ENCODE measurements at regions not wholly inside any gene's neighbourhood (a gene's known extent, or its start where the extent isn't known, plus 50 kb on each side); places are given as distances from the start of the nearest gene placed in this dataset.
"Not testable (repeated sequence)": the region's sequence is repeated elsewhere in the genome, so short reads cannot be mapped to it uniquely, and the experiment has no call there.

DNA sequence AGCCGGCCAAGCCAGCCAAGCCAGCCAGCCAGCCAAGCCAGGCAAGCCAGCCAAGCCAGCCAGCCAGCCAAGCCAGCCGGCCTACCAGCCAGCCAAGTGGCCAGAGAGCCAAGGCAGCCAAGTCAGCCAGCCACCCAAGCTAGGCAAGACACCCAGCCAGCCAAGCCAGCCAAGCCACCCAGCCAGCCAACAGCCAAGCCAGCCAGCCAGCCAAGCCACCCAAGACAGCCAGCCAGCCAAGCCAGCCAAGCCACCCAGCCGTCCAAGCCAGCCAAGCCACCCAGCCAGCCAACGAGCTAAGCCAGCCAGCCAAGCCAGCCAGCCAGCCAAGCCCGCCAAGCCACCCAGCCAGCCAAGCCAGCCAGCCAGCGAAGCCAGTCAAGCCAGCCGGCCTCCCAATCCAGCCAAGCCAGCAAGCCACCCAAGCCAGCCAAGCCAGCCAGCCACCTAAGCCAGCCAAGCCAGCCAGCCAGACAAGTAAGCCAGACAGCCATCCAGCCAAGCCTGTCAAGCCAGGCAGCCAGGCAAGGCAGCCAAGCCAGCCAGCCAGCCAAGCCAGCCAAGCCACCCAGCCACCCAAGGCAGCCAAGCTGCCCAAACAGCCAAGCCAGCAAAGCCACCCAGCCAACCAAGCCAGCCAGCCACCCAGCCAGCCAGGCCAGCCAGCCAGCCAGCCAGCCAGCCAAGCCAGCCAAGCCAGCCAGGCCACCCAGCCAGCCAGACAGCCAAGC, 200.5 kb downstream of the GOLGA6L6 start:
- H3K9me3 ChIP-seq: peaks cover 34% of the 10 kb centered on the region

DNA sequence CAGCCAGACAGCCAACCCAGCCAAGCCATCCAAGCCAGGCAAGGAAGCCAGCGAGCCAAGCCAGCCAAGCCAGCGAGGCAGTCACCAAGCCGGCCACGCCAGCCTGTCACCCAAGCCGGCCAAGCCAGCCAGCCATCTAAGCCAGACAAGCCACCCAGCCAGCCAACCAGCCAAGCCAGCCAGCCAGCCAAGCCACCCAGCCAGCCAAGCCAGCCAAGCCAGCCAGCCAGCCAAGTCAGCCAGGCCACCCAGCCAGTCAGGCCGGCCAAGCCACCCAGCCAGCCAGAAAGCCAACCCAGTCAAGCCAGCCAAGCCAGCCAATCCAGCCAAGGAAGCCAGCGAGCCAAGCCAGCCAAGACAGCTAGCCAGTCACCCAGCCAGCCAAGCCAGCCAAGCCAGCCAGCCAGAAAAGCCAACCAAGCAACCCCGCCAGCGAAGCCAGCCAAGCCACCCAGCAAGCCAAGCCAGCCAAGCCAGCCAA, 201.2 kb downstream of the GOLGA6L6 start:
- Histone ChIP-seq H3K4me3 (no peak overlapping the region), H3K27me3 (no peaks in the 10 kb centered on the region), H3K36me3 (no peaks in the 10 kb centered on the region), H3K9me3 (peaks cover 31% of the 10 kb centered on the region)
- peak; percentile 63 for DNase-seq

More for the DNA sequence above, 200.5 kb downstream of the GOLGA6L6 start:
- Histone ChIP-seq H3K36me3 (no peaks in the 10 kb centered on the region), H3K4me3 (no peak overlapping the region), H3K27me3 (no peaks in the 10 kb centered on the region)
- DNase-seq: peak; percentile 54

DNA sequence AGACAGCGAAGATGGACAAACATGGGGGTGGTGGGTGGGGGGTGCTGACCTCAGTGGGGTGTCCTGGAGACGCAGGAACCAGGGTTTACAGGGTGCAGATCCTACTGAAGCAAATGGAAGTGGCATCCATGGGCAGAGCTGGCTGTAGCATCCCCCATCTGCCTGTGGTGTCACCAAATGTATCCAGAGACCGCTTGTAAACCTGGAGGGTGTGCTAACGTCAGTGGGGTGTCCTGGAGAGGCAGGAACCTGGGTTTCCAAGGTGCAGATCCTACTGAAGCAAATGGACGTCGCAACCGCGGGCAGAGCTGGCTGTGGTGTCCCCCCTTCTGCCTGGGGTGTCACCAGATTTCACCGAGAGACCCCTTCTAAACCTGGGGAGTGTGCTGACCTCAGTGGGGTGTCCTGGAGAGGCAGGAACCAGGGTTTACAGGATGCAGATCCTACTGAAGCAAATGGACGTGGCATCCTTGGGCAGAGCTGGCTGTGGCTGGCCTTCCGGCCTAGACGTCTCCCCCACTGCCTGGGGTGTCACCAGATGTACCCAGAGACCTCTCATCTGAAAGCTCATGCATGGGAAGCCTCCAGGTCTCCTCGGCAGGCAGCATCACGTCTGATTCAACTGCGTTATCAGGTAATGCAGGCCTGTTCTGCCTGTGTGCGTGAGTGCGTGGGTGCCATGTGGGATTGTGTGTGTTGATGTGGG, 202.4 kb downstream of the GOLGA6L6 start:
- not testable (repeated sequence) for H3K36me3 ChIP-seq, H3K4me3 ChIP-seq, H3K27me3 ChIP-seq, DNase-seq
- peaks cover 27% of the 10 kb centered on the region for H3K9me3 ChIP-seq

DNA sequence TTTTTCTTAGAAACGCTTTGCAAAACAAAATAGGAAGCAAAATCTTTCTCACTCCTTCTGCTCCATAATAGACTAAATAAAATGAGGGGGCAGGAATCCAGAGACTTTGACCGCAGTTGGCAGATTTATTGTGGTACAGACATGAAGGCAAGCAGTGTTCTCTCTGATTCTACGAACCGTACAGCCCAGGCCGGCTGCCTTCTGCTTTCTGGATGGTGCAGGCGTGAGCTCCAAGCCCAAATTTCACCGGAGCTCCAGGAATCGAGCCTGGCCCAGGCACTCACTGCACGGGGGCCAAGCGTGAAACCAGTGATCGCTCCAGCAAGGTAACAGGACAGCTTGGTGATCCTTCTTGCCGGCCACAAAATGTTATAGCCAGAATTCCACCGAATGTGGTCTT, 202.9 kb downstream of the GOLGA6L6 start:
- H3K36me3 ChIP-seq, DNase-seq, H3K4me3 ChIP-seq, H3K27me3 ChIP-seq: not testable (repeated sequence)
- peaks cover 21% of the 10 kb centered on the region for H3K9me3 ChIP-seq

DNA sequence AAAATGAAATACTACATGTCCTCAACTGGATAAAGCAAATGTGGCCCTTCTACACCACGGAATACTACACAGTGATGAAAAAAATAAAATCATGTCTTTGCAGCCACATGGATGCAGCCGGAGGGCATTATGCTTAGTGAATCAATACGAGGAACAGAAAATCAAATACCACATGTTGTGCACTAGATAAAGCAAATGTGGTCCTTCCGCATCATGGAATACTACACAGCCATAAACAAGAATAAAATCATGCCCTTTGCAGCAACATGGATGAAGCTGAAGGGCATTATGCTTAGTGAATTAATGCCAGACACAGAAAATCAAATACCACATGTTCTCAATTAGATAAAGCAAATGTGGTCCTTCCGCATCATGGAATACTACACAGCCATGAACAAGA, 204.4 kb downstream of the GOLGA6L6 start:
- not testable (repeated sequence) for H3K4me3 ChIP-seq, DNase-seq, H3K27me3 ChIP-seq, H3K36me3 ChIP-seq
- peaks cover 20% of the 10 kb centered on the region for H3K9me3 ChIP-seq

DNA sequence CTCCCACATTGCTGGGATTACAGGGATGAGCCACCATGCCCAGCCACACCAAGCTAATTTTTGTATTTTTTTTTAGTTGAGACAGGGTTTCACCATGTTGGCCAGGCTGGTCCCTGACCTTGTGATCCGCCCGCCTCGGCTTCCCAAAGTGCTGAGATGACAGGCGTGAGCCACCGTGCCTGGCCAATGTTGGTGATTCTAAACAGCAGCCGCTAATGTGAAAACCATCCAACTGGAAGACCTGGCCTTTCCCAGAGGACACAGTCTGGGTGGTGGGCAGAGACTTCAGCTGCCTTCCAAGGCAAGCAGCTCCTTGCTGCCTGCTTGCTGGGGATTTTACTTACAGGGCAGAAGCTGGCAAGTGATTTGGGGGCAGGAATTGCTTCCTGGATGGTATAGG, 207.1 kb downstream of the GOLGA6L6 start:
- H3K9me3 ChIP-seq, DNase-seq, H3K36me3 ChIP-seq, H3K4me3 ChIP-seq, H3K27me3 ChIP-seq: not testable (repeated sequence)

DNA sequence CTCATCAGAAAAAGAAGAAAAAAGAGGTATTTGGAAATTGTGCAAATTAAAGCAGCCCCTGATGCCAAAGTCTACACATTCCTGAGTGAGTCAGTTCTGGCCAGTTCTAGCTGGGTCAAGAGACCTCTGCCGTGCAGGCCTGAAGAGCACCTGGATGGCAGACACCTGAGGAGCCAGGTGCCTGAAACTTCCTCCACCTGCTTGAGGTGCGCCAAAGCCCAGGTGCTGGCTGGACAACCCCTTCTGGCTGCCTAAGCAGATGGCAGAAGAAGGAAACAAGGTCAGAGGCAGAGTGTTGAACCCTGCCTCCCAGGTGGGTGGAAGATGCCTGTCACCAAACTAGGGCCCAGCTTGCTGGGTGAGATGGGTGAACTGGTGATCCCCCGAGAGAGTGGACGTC, 215.8 kb downstream of the GOLGA6L6 start:
- H3K4me3 ChIP-seq, H3K9me3 ChIP-seq: not testable (repeated sequence)

DNA sequence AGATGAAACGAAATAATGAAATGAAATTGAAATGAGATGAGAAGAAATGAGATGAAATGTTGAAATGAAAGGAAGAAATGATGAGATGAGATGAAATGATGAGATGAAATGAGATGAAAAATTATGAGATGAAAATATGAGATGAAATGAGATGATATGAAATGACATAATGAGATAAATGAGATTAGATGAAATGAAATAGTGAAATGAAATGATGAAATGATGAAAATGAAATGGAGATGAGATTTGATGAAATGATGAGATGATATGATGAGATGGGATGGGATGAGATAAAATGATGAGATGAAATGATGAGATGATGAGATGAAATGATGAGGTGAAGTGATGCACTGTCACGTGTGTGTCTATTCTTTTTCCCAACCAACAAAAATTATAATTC, 224.5 kb downstream of the GOLGA6L6 start:
- H3K36me3 ChIP-seq, H3K9me3 ChIP-seq, H3K27me3 ChIP-seq, H3K4me3 ChIP-seq, DNase-seq: not testable (repeated sequence)

More for the DNA sequence above, 215.8 kb downstream of the GOLGA6L6 start:
- not testable (repeated sequence) for H3K36me3 ChIP-seq, DNase-seq, H3K27me3 ChIP-seq

DNA sequence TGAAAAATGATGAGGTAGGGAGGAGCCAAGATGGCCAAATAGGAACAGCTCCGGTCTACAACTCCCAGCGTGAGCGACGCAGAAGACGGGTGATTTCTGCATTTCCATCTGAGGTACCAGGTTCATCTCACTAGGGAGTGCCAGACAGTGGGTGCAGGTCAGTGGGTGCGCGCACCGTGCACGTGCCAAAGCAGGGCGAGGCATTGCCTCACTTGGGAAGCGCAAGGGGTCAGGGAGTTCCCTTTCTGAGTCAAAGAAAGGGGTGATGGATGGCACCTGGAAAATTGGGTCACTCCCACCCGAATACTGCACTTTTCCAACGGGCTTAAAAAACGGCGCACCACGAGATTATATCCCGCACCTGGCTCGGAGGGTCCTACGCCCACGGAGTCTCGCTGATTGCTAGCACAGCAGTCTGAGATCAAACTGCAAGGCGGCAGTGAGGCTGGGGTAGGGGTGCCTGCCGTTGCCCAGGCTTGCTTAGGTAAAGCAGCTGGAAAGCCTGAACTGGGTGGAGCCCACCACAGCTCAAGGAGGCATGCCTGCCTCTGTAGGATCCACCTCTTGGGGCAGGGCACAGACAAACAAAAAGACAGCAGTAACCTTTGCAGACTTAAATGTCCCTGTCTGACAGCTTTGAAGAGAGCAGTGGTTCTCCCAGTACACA, 230.5 kb downstream of the GOLGA6L6 start:
- DNase-seq, H3K9me3 ChIP-seq, H3K27me3 ChIP-seq, H3K36me3 ChIP-seq, H3K4me3 ChIP-seq: not testable (repeated sequence)

DNA sequence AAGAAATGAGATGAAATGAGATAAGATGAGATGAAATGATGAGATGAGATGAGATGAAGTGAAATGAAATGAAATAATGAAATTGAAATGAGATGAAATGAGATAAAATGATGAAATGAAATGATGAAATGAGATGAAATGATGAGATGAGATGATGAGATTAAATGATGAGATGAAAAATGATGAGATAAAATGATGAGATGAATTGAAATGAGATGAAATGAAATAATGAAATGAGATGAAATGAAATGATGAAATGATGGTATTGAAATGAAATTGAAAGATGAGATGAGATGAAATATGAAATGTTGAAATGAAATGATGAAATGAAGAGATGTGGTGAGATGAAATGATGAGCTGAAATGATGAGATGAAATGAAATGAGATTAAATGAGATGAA, 231.0 kb downstream of the GOLGA6L6 start:
- no peaks in the 10 kb centered on the region for H3K36me3 ChIP-seq
- DNase-seq: no peak
- H3K9me3 ChIP-seq: no peaks in the 10 kb centered on the region

DNA sequence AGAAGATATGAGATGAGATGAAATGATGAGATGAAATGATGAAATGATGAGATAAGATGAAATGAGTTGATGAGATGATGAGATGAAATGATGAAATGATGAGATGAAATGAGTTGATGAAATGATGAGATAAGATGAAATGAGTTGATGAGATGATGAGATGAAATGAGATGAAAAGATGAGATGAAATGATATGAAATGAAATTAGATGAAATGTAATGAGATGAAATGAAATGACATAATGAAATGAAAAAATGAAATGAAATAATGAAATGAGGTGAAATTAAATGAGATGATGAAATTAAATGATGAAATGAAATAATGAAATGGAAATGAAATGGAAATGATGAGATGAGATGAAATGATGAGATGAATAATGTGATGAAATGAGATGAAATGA, 231.6 kb downstream of the GOLGA6L6 start:
- not testable (repeated sequence) for H3K27me3 ChIP-seq, H3K9me3 ChIP-seq, DNase-seq, H3K36me3 ChIP-seq, H3K4me3 ChIP-seq

More for the DNA sequence above, 231.0 kb downstream of the GOLGA6L6 start:
- no peaks in the 10 kb centered on the region for H3K27me3 ChIP-seq
- H3K4me3 ChIP-seq: no peak overlapping the region

DNA sequence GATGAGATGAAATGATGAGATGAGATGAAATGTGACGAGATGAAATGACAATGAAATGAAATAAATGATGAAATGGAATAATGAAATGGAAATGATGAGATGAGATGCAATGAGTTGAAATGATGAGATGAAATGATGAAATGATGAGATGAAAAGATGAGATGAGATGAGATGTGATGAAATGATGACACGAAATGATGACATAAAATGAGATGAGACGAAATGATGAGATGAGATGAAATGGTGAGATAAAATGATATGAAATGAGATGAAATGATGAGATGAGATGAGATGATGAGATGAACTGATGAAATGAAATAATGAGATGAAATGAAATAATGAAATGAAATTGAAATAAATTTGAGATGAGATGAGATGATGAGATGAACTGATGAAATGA, 232.2 kb downstream of the GOLGA6L6 start:
- H3K36me3 ChIP-seq, H3K27me3 ChIP-seq, DNase-seq, H3K9me3 ChIP-seq, H3K4me3 ChIP-seq: not testable (repeated sequence)

DNA sequence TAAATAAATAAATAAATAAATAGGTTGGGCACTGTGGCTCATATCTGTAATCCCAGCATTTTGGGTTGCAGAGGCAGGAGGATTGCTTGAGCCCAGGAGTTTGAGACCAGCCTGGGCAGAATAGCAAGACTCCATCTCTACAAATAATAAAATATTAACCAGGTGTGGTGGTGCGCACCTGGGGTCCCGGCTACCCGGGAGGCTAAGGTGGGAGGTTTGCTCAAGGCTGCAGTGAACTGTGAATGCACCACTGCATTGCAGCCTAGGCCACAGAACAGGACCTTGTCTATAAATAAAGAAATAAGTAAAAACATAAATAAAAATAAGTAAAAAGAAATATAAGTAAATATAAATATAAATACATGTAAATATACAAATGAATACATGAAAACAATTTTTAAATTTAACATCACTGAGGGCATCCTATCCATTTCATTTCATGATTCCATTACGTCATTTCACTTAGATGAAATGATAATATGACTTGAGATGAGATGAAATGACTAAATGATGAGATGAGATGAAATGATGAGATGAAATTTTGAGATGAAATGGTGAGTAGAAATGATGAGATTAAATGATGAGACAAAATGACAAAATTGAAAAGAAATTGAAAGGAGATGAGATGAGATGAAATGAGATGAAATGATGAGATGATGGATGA, 233.4 kb downstream of the GOLGA6L6 start:
- H3K36me3 ChIP-seq, H3K9me3 ChIP-seq, H3K4me3 ChIP-seq, H3K27me3 ChIP-seq, DNase-seq: not testable (repeated sequence)

DNA sequence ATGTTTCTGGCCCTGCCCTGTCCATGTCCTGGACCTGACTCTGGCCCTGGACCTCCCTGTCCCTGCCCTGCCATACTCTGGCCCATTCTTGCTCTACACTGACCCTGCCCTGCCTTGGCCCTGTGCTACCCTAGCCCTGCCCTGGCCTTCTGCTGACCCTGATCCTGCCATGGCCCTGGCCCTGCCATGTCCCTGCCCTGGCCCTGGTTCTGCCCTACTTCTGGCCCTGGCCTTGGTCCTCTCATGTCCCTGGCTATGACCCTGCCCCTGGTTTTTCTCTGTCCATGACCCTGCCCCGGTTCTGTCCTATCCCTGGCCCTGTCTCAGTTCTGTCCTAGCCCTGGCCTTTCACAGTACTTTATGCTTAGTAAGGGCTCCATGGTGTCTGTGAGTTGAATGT, 234.5 kb downstream of the GOLGA6L6 start:
- H3K4me3 ChIP-seq, H3K36me3 ChIP-seq, H3K9me3 ChIP-seq, DNase-seq, H3K27me3 ChIP-seq: not testable (repeated sequence)

DNA sequence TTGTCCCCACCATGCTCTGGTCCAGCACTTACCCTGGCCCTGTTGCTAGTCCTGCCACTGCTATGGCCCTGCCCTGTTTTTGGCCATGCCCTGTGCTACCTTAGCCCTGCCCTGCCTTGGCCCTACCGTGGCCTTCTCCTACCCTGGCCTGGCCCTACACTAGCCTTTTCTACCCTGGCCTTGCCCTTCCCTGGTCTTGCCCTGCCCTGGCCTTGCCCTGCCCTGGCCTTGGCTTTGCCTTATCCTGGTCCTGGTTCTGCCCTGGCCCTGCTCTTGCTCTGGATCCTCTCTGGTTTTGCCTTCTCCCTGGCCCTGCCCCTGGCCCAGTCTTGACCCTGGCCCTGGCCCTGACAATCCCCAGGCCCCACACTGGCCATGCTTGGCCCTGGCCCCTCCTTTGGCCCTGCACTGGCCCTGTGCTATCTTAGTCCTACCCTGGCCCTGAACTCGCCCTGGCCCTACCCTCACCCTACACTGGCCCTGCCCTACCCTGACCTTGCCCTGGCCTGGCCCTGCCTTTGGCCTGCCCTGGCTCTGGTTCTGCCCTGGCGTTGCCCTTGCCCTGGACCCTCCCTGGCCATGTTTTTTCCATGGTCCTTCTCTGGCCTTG, 235.0 kb downstream of the GOLGA6L6 start:
- not testable (repeated sequence) for H3K4me3 ChIP-seq, H3K27me3 ChIP-seq, H3K9me3 ChIP-seq, H3K36me3 ChIP-seq, DNase-seq

DNA sequence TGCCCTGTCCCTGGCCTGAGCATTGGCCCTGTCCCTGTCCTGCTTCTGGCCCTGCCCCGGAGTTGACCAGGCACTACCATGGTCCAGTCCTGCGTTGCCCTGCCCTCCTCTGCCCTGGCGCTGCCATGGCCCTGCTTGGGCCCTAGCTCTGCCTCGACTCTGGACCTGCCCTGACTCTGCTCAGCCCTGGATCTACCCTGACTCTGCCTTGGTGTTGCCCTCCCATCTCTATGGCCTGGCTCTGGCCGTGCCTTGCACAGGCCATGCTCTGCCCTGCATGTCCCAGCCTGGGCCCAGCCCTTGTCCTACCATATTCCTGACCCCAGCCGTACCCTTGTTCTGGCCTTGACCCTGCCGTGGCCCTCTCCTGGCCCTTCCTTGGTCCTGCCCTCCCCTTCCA, 235.7 kb downstream of the GOLGA6L6 start:
- not testable (repeated sequence) for H3K4me3 ChIP-seq, H3K27me3 ChIP-seq, DNase-seq, H3K9me3 ChIP-seq, H3K36me3 ChIP-seq

DNA sequence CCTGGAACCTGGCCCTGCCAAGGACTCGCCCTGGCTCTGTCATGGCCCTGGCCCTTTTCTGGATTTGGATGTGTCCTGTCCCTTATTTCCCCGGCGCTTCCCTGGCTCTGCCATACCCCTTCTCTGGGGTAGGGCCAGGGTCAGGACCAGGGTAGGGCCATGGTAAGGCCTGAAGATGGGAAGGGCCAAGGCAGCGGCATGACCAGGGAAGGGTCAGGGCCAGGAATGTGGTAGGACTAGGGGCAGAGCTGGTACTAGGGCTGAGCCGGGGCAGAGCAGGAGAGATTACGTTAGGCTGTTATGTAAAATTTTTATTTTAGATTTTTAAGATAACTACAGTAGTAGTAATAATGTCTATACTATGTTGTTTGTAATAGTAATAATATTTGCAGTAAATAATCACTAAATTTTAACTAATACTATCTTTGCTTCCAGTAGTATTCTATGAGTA, 236.6 kb downstream of the GOLGA6L6 start:
- not testable (repeated sequence) for H3K9me3 ChIP-seq, H3K4me3 ChIP-seq, H3K27me3 ChIP-seq, DNase-seq, H3K36me3 ChIP-seq
